ENCODE measurements at regions not wholly inside any gene's neighbourhood (a gene's known extent, or its start where the extent isn't known, plus 50 kb on each side); places are given as distances from the start of the nearest gene placed in this dataset.
A peak's percentile ranks its signal among the peaks of the same experiment; 100 is the strongest.

DNA sequence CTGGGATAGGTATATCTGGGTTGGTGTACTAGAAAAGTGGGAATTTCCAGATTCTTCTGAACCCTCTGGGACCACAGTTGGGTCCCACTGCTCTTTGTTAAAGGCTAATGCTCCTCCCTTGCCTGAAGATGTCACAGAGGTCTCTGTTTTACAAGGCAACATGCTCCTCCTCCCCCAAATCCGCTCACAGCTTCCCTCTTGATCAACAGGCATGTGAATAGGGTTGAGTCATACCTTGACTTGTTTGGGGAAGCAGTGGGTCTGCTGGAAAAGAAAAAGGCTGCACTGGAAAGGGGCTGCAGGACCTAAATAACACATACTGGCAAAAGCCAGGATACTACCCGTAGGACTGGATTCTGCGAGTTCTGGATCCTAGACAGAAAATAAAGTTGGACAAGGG is 165.4 kb upstream of the TMEM260 start:
- DNase-seq (ENCODE audit: low read depth in 2 of 2), result no peak
- Histone ChIP-seq H2AFZ (ENCODE audit: low read length) (no peak overlapping the region), H3K4me3 (replicated peaks in 1 of 4; ENCODE audit: control extremely low read depth in 1 of 4, insufficient read depth in 1 of 4, low read depth in 3 of 4, low read length in 4 of 4) (no peak overlapping the region), H3K4me2 (ENCODE audit: extremely low read depth, insufficient read depth, low read length) (no peak overlapping the region), H3K36me3 (ENCODE audit: control insufficient read depth, insufficient read depth, low read length) (no peaks in the 10 kb centered on the region), H3K9ac (ENCODE audit: insufficient read depth, low read length) (no peak overlapping the region), H4K20me1 (ENCODE audit: control insufficient read depth, extremely low read depth, insufficient read depth, low read length) (no peaks in the 10 kb centered on the region), H3K27me3 (ENCODE audit: control insufficient read depth, insufficient read depth, low read length) (peaks cover 3% of the 10 kb centered on the region), H3K4me1 (ENCODE audit: control insufficient read depth, extremely low read depth, insufficient read depth, low read length) (no peaks in the 10 kb centered on the region), H3K9me3 (ENCODE audit: control insufficient read depth, insufficient read depth, low read depth, low read length) (no peaks in the 10 kb centered on the region), H3K27ac (ENCODE audit: insufficient read depth, low read length) (no peak overlapping the region), H3K79me2 (ENCODE audit: control insufficient read depth, insufficient read depth, low read length) (no peaks in the 10 kb centered on the region)
- no peak for TF ChIP-seq EZH2 (IDR thresholded peaks at IDR 0.05; ENCODE audit: low read length, missing control alignments)
- TF ChIP-seq, protein P1, sequence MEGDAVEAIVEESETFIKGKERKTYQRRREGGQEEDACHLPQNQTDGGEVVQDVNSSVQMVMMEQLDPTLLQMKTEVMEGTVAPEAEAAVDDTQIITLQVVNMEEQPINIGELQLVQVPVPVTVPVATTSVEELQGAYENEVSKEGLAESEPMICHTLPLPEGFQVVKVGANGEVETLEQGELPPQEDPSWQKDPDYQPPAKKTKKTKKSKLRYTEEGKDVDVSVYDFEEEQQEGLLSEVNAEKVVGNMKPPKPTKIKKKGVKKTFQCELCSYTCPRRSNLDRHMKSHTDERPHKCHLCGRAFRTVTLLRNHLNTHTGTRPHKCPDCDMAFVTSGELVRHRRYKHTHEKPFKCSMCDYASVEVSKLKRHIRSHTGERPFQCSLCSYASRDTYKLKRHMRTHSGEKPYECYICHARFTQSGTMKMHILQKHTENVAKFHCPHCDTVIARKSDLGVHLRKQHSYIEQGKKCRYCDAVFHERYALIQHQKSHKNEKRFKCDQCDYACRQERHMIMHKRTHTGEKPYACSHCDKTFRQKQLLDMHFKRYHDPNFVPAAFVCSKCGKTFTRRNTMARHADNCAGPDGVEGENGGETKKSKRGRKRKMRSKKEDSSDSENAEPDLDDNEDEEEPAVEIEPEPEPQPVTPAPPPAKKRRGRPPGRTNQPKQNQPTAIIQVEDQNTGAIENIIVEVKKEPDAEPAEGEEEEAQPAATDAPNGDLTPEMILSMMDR (conservative IDR thresholded peaks at IDR 0.05 in 1 of 2, IDR thresholded peaks at IDR 0.05 in 1 of 2; ENCODE audit: low read depth in 1 of 2, low read length in 2 of 2), result no peak

DNA sequence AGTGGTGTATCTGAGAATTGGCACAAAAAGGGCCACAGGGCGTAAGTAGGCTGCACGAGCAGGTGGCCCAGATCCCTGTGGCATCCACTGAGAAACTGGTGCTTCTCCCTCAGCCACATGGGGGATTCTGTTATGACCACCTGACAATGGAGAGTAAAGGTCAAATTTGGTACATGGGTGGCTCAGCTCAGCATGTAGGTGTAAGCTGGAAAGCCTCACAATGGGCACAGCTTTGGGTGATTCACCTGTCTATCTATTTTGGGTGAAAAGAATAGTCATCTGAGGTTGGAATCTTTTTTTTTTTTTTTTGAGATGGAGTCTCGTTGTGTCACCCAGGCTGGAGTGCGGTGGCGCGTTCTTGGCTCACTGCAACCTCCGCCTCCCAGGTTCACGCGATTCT is 163.4 kb upstream of the TMEM260 start:
- H3K4me3 ChIP-seq (replicated peaks in 1 of 4; ENCODE audit: control extremely low read depth in 1 of 4, insufficient read depth in 1 of 4, low read depth in 3 of 4, low read length in 4 of 4), result no peak overlapping the region
- H4K20me1 ChIP-seq (ENCODE audit: control insufficient read depth, extremely low read depth, insufficient read depth, low read length), result no peaks in the 10 kb centered on the region

DNA sequence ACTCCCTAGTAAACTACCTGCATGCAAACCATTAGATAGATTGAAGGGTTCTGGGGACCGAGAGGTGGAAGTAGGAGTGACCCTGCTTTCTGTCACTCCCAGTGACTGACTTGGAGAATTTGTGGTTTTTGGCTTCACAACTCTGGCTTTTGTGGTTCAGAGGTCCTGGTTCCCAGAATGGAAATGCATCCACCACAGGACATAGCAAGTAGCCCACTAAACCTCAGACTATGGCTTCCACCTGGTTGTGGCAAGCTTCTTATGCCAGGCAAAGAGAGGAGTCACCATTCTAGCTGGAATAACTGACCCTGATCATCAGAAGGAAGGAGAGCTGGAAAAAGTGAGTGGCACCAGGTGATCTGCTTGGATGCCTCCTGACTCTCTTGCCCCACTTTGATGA is 162.4 kb upstream of the TMEM260 start:
- no peak for TF ChIP-seq EZH2 (IDR thresholded peaks at IDR 0.05; ENCODE audit: low read length, missing control alignments)
- TF ChIP-seq, protein P1 (conservative IDR thresholded peaks at IDR 0.05 in 1 of 2, IDR thresholded peaks at IDR 0.05 in 1 of 2; ENCODE audit: low read depth in 1 of 2, low read length in 2 of 2), result no peak
- H3K79me2 ChIP-seq (ENCODE audit: control insufficient read depth, insufficient read depth, low read length), result no peaks in the 10 kb centered on the region
- no peak overlapping the region for H3K27ac ChIP-seq (ENCODE audit: insufficient read depth, low read length)
- peak in 1 of 2 donors; percentile 32 for DNase-seq (ENCODE audit: low read depth in 2 of 2)
- no peaks in the 10 kb centered on the region for H4K20me1 ChIP-seq (ENCODE audit: control insufficient read depth, extremely low read depth, insufficient read depth, low read length)
- no peaks in the 10 kb centered on the region for H3K36me3 ChIP-seq (ENCODE audit: control insufficient read depth, insufficient read depth, low read length)
- no peak overlapping the region for H2AFZ ChIP-seq (ENCODE audit: low read length)
- H3K4me3 ChIP-seq (replicated peaks in 1 of 4; ENCODE audit: control extremely low read depth in 1 of 4, insufficient read depth in 1 of 4, low read depth in 3 of 4, low read length in 4 of 4), result no peak overlapping the region
- no peaks in the 10 kb centered on the region for H3K27me3 ChIP-seq (ENCODE audit: control insufficient read depth, insufficient read depth, low read length)
- no peaks in the 10 kb centered on the region for H3K9me3 ChIP-seq (ENCODE audit: control insufficient read depth, insufficient read depth, low read depth, low read length)
- no peak overlapping the region for H3K4me2 ChIP-seq (ENCODE audit: extremely low read depth, insufficient read depth, low read length)
- H3K4me1 ChIP-seq (ENCODE audit: control insufficient read depth, extremely low read depth, insufficient read depth, low read length), result no peaks in the 10 kb centered on the region
- no peak overlapping the region for H3K9ac ChIP-seq (ENCODE audit: insufficient read depth, low read length)

More for the DNA sequence above, 163.4 kb upstream of the TMEM260 start:
- Histone ChIP-seq H3K79me2 (ENCODE audit: control insufficient read depth, insufficient read depth, low read length) (no peaks in the 10 kb centered on the region), H3K27me3 (ENCODE audit: control insufficient read depth, insufficient read depth, low read length) (peaks cover 3% of the 10 kb centered on the region), H2AFZ (ENCODE audit: low read length) (no peak overlapping the region), H3K36me3 (ENCODE audit: control insufficient read depth, insufficient read depth, low read length) (no peaks in the 10 kb centered on the region), H3K4me1 (ENCODE audit: control insufficient read depth, extremely low read depth, insufficient read depth, low read length) (no peaks in the 10 kb centered on the region), H3K4me2 (ENCODE audit: extremely low read depth, insufficient read depth, low read length) (no peak overlapping the region), H3K9ac (ENCODE audit: insufficient read depth, low read length) (no peak overlapping the region), H3K9me3 (ENCODE audit: control insufficient read depth, insufficient read depth, low read depth, low read length) (no peaks in the 10 kb centered on the region), H3K27ac (ENCODE audit: insufficient read depth, low read length) (no peak overlapping the region)
- no peak for DNase-seq (ENCODE audit: low read depth in 2 of 2)
- TF ChIP-seq, protein P1 (conservative IDR thresholded peaks at IDR 0.05 in 1 of 2, IDR thresholded peaks at IDR 0.05 in 1 of 2; ENCODE audit: low read depth in 1 of 2, low read length in 2 of 2), result no peak
- no peak for TF ChIP-seq EZH2 (IDR thresholded peaks at IDR 0.05; ENCODE audit: low read length, missing control alignments)
